CD1c-positive myeloid dendritic cell (primary cell): ENCODE measurements at regions not wholly inside any gene's neighbourhood (a gene's known extent, or its start where the extent isn't known, plus 50 kb on each side); places are given as distances from the start of the nearest gene placed in this dataset.
"Not testable (repeated sequence)": the region's sequence is repeated elsewhere in the genome, so short reads cannot be mapped to it uniquely, and the experiment has no call there.

Experiments
- DNase-seq: peaks from one replicate; pipeline ENCODE4 v3.0.0-alpha.2; 2016; ENCODE audit errors: extremely low spot score

- no peak for DNase-seq
These were observed 91.0 kb upstream of the FAM20C start for GRCh38 chr7:101146-102046.

- no peak for DNase-seq
These were observed 90.2 kb upstream of the FAM20C start for GRCh38 chr7:102047-102711.

- DNase-seq: peak; percentile 63
These were observed 89.7 kb upstream of the FAM20C start for GRCh38 chr7:102721-103120.

GRCh38 chr7:103981-104380, 88.4 kb upstream of the FAM20C start:
- not testable (repeated sequence) for DNase-seq

- DNase-seq: no peak
These were observed 87.4 kb upstream of the FAM20C start for GRCh38 chr7:105002-105401.

- DNase-seq: no peak
These were observed 86.0 kb upstream of the FAM20C start for GRCh38 chr7:106356-106755.

- no peak for DNase-seq
These were observed 85.1 kb upstream of the FAM20C start for GRCh38 chr7:107233-107632.

GRCh38 chr7:107907-108306, 84.5 kb upstream of the FAM20C start:
- DNase-seq: no peak

GRCh38 chr7:109094-109493, 83.3 kb upstream of the FAM20C start:
- no peak for DNase-seq

GRCh38 chr7:109898-110556, 82.3 kb upstream of the FAM20C start:
- no peak for DNase-seq

GRCh38 chr7:110557-111232, 81.7 kb upstream of the FAM20C start:
- no peak for DNase-seq

GRCh38 chr7:111591-111990, 80.8 kb upstream of the FAM20C start:
- no peak for DNase-seq

- DNase-seq: peak; percentile 88
These were observed 79.5 kb upstream of the FAM20C start for GRCh38 chr7:112881-113280.

GRCh38 chr7:115274-115911, 77.0 kb upstream of the FAM20C start:
- DNase-seq: peak; percentile 93

GRCh38 chr7:116188-116981, 76.0 kb upstream of the FAM20C start:
- no peak for DNase-seq

GRCh38 chr7:117836-118614, 74.3 kb upstream of the FAM20C start:
- no peak for DNase-seq

GRCh38 chr7:118615-119391, 73.6 kb upstream of the FAM20C start:
- DNase-seq: peak; percentile 79

- DNase-seq: peak; percentile 90
These were observed 72.8 kb upstream of the FAM20C start for GRCh38 chr7:119392-120163.
